Spleen (tissue), 7 donors: ENCODE measurements at regions not wholly inside any gene's neighbourhood (a gene's known extent, or its start where the extent isn't known, plus 50 kb on each side); places are given as distances from the start of the nearest gene placed in this dataset.

Source experiments
- POLR2A ChIP-seq, 3 donors: fragments of 450-650 bp; IDR thresholded peaks; one replicate each; pipeline ENCODE4 v1.5.1; 2017; ENCODE audit warnings: antibody characterized with exemption in 3 of 3, mild to moderate bottlenecking in 1 of 3
- POLR2AphosphoS5 ChIP-seq, 3 donors: sonication (generic); formaldehyde crosslinking; IDR thresholded peaks; one replicate each; pipeline ENCODE4 v1.5.1; 2017; ENCODE audit warnings: antibody characterized with exemption in 3 of 3
- TF ChIP-seq, protein P1 (sequence below), 11 experiments: fragments of 200-600 bp in 7 of 11; fragments of 450-650 bp in 4 of 11; sonication (generic) in 4 of 11; IDR thresholded peaks in 8 of 11; conservative IDR thresholded peaks in 3 of 11; 1 replicate in 7 of 11; 2 replicates in 4 of 11; pipeline versions ENCODE4 v1.4.0 to v1.8.0; 2016 to 2021; ENCODE audit warnings: antibody characterized with exemption in 11 of 11, inconsistent platforms in 4 of 11, mild to moderate bottlenecking in 1 of 11
- donor health status: DM: no; HTN: no; CAD: no; lungs with moderate emphysema.
- donor health status: DM: no; HTN: no; CAD: no.
- donor health status: DM: no; HTN: no; CAD: no.

GRCh38 chr6:81909981-81910900 lies 157.8 kb upstream of the TENT5A start:
- no peak for TF ChIP-seq POLR2A (IDR thresholded peaks at IDR 0.05)
- TF ChIP-seq, protein P1, sequence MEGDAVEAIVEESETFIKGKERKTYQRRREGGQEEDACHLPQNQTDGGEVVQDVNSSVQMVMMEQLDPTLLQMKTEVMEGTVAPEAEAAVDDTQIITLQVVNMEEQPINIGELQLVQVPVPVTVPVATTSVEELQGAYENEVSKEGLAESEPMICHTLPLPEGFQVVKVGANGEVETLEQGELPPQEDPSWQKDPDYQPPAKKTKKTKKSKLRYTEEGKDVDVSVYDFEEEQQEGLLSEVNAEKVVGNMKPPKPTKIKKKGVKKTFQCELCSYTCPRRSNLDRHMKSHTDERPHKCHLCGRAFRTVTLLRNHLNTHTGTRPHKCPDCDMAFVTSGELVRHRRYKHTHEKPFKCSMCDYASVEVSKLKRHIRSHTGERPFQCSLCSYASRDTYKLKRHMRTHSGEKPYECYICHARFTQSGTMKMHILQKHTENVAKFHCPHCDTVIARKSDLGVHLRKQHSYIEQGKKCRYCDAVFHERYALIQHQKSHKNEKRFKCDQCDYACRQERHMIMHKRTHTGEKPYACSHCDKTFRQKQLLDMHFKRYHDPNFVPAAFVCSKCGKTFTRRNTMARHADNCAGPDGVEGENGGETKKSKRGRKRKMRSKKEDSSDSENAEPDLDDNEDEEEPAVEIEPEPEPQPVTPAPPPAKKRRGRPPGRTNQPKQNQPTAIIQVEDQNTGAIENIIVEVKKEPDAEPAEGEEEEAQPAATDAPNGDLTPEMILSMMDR (IDR thresholded peaks at IDR 0.05 in 8 of 11, conservative IDR thresholded peaks at IDR 0.05 in 3 of 11), result no peak
- no peak for TF ChIP-seq POLR2AphosphoS5 (IDR thresholded peaks at IDR 0.05)
